ENCODE measurements at regions not wholly inside any gene's neighbourhood (a gene's known extent, or its start where the extent isn't known, plus 50 kb on each side); places are given as distances from the start of the nearest gene placed in this dataset.
"Not testable (repeated sequence)": the region's sequence is repeated elsewhere in the genome, so short reads cannot be mapped to it uniquely, and the experiment has no call there.

DNA sequence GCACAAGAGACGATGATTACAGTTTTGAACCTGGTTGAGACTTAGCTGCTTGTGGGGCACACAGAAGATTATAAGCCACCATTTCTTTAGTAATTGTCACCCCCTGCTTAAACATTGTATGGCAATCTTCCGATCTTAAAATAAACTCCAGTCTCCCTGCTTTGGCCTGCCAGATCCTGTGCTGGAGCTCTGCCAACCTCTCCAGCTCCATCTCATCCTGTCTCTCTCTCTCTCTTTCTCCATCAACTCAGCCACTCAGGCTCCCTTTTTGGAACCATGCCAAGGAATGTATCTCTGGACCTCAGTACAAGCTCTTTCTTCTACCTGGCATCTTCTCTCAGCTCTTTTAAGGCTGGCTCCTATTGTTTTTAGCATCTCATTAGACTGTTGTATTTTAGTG lies 1053.2 kb downstream of the REEP3 start:
- DNase-seq (ENCODE audit: low read depth), result no peak
- TF ChIP-seq, protein P1, sequence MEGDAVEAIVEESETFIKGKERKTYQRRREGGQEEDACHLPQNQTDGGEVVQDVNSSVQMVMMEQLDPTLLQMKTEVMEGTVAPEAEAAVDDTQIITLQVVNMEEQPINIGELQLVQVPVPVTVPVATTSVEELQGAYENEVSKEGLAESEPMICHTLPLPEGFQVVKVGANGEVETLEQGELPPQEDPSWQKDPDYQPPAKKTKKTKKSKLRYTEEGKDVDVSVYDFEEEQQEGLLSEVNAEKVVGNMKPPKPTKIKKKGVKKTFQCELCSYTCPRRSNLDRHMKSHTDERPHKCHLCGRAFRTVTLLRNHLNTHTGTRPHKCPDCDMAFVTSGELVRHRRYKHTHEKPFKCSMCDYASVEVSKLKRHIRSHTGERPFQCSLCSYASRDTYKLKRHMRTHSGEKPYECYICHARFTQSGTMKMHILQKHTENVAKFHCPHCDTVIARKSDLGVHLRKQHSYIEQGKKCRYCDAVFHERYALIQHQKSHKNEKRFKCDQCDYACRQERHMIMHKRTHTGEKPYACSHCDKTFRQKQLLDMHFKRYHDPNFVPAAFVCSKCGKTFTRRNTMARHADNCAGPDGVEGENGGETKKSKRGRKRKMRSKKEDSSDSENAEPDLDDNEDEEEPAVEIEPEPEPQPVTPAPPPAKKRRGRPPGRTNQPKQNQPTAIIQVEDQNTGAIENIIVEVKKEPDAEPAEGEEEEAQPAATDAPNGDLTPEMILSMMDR (conservative IDR thresholded peaks at IDR 0.05; ENCODE audit: low read depth, low read length), result no peak
- H3K4me3 ChIP-seq (ENCODE audit: low read depth, low read length), result no peak overlapping the region

DNA sequence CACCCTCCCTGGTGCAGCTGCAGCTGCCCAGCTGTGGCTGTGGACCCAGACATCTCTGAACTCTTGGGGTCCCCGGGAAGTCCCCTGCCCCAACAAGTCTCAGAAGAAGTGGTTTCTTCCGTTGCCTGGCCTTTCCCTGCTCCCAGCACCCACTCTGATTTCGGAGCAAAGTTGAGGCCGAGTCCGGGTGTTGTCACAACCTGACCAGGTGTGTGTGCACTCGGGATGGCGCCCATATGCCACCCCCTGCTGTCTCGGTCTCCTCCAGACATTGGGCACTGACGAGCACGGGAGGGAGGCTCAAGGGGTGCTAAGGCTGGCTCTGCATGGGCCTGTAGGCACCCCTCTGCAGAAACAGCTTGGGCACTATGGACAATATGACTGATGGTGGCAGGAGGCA lies 1055.3 kb downstream of the REEP3 start:
- no peak for DNase-seq (ENCODE audit: low read depth)
- TF ChIP-seq, protein P1 (conservative IDR thresholded peaks at IDR 0.05; ENCODE audit: low read depth, low read length), result no peak
- H3K4me3 ChIP-seq (ENCODE audit: low read depth, low read length), result no peak overlapping the region

DNA sequence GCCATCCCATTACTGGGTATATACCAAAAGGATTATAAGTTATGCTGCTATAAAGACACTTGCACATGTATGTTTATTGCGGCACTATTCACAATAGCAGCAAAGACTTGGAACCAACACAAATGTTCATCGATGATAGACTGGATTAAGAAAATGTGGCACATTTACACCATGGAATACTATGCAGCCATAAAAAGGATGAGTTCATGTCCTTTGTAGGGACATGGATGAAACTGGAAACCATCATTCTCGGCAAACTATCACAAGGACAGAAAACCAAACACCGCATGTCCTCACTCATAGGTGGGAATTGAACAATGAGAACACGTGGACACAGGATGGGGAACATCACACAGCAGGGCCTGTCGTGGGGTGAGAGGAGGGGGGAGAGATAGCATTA lies 1057.6 kb downstream of the REEP3 start:
- H3K4me3 ChIP-seq (ENCODE audit: low read depth, low read length); DNase-seq (ENCODE audit: low read depth): not testable (repeated sequence)

DNA sequence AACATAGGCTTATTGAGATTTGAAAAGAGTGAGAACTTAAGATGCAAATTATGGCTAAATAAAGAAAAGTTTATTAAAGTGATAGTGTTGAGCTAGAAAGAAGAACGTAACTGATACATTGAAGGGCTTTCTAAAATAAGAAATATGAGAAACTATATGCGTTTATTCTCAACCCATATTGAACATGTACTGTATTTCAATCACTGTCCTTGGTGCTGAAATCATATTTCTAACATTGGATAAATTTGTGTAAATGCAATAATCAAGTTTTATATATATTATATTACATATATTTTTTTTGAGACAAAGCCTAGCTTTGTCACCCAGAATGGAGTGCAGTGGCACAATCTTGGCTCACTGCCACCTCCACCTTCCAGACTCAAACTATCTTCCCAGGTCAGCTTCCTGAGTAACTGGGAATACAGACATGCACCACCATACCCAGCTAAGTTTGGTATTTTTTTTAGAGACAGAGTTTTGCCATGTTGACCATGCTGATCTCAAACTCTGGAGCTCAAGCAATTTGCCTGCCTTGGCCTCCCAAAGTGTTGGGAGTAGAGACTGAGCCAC lies 1065.8 kb downstream of the REEP3 start:
- TF ChIP-seq, protein P1 (conservative IDR thresholded peaks at IDR 0.05; ENCODE audit: low read depth, low read length), result no peak
- DNase-seq (ENCODE audit: low read depth), result no peak

DNA sequence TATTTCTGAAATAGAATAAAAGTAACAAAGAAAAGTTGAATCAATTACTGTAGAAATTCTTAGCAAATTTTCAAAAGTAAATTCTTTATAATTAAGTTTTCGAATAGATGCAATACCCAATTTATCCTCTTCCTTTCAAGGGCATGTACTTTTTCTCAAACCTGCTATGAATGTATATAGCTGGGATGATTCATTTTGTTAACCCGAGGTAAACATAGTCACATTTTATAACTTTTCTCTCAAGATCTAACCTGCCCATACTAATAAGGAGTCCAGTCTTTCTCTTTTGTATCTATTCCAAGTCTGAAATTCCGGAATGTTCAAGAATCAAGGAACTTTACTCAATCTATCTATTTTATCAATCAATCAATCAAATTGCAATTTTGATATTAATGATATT lies 1072.9 kb downstream of the REEP3 start:
- TF ChIP-seq, protein P1 (conservative IDR thresholded peaks at IDR 0.05; ENCODE audit: low read depth, low read length), result no peak
- DNase-seq (ENCODE audit: low read depth), result no peak
- H3K4me3 ChIP-seq (ENCODE audit: low read depth, low read length), result no peak overlapping the region

More for the DNA sequence above, 1065.8 kb downstream of the REEP3 start:
- no peak overlapping the region for H3K4me3 ChIP-seq (ENCODE audit: low read depth, low read length)

DNA sequence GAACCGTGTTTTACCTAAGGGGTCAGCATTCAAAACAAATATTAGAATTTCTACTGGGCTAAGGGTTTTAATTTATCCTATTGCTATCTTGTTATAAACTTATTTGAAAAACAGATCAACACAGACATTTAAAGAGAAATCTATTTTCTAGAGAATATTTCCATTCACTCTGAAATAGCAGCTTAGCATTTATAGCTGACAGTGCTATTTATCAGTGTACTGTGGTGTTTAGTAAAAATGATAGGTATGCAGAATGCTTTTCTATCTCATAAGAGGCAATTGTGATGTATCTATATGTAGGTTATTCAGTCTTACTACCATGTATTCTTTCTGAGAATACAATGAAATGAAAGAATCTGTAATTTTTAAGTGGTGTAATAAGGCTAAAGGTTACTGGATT lies 1077.4 kb downstream of the REEP3 start:
- TF ChIP-seq, protein P1 (conservative IDR thresholded peaks at IDR 0.05; ENCODE audit: low read depth, low read length), result no peak
- no peak overlapping the region for H3K4me3 ChIP-seq (ENCODE audit: low read depth, low read length)
- no peak for DNase-seq (ENCODE audit: low read depth)

DNA sequence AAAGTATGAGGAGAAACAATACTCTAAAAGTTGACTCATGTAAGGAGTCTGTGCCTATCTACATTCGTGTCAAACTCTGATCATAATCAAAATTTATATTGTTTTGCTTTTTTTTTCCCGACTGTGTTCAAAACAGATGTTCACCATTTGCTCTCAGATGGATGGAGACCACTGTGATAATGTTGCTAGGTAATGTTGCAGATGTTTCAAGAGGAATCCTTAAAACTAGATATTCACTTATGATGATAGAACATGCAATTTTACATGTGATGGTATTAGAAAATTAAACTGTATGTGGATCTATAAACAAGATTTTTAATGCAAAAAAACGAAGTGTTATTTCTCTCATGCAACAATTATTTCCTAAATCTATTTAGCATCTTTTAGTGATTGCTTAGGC lies 1080.1 kb downstream of the REEP3 start:
- H3K4me3 ChIP-seq (ENCODE audit: low read depth, low read length), result no peak overlapping the region
- DNase-seq (ENCODE audit: low read depth), result no peak
- TF ChIP-seq, protein P1 (conservative IDR thresholded peaks at IDR 0.05; ENCODE audit: low read depth, low read length), result no peak

All from choroid plexus epithelial cell (primary cell).